RWPE1 (cell line): ENCODE measurements at regions not wholly inside any gene's neighbourhood (a gene's known extent, or its start where the extent isn't known, plus 50 kb on each side); places are given as distances from the start of the nearest gene placed in this dataset.

Experiments used
- CTCF ChIA-PET: fragments of 350-600 bp; sonication (Branson Sonifier 250); formaldehyde crosslinking; extraction: SDS; loops from one replicate; lab custom pipeline; 2021; lab: Yijun Ruan, JAX
- POLR2A ChIA-PET: fragments of 400-600 bp; formaldehyde crosslinking; extraction: SDS; loops from one replicate; lab custom pipeline; 2020; ENCODE audit warnings: antibody characterized with exemption; ENCODE audit not compliant: low non-redundant PET; lab: Yijun Ruan, JAX
- DNase-seq: peaks from one replicate; pipeline ENCODE4 v3.0.0; 2012; ENCODE audit warnings: low spot score
- H3K27ac ChIP-seq: fragments of 450-650 bp; 2 replicates; pipeline ENCODE4 v1.5.1; 2017
- CTCF ChIP-seq: fragments of 450-650 bp; conservative IDR thresholded peaks from 2 replicates; pipeline ENCODE4 v1.5.1; 2017; ENCODE audit warnings: low read depth, mild to moderate bottlenecking

- ChIA-PET POLR2A (no interaction called here), CTCF (interaction anchor here (0.6 kb wide), 2 partner anchors 273 to 277 kb away, joined by 3 to 5 read pairs; no protein-coding TSS in a partner anchor)
- no peak for DNase-seq
- no peak overlapping the region for H3K27ac ChIP-seq
- TF ChIP-seq CTCF: no peak
Observed at GRCh38 chr4:32196950-32197688, 1477.0 kb downstream of the PCDH7 start.

GRCh38 chr4:32199639-32200038 lies 1479.5 kb downstream of the PCDH7 start:
- POLR2A ChIA-PET: no interaction called here
- CTCF ChIA-PET: interaction anchor here (0.7 kb wide), 1 partner anchor 228 kb away, joined by 3 read pairs; no protein-coding TSS in a partner anchor
- TF ChIP-seq CTCF: no peak
- DNase-seq: no peak
- H3K27ac ChIP-seq: no peak overlapping the region

- CTCF ChIA-PET: interaction anchor here (0.6 kb wide), 1 partner anchor 519 kb away, joined by 4 read pairs; no protein-coding TSS in a partner anchor
Observed at GRCh38 chr4:32203340-32203739, 1483.2 kb downstream of the PCDH7 start.

GRCh38 chr4:32206756-32207155 lies 1486.6 kb downstream of the PCDH7 start:
- CTCF ChIA-PET: no interaction called here
- no peak for TF ChIP-seq CTCF
- no peak overlapping the region for H3K27ac ChIP-seq
- POLR2A ChIA-PET: no interaction called here
- DNase-seq: no peak

More at GRCh38 chr4:32203340-32203739, 1483.2 kb downstream of the PCDH7 start:
- no peak overlapping the region for H3K27ac ChIP-seq
- POLR2A ChIA-PET: no interaction called here
- DNase-seq: no peak
- no peak for TF ChIP-seq CTCF

GRCh38 chr4:32207456-32207855 lies 1487.3 kb downstream of the PCDH7 start:
- CTCF ChIA-PET: no interaction called here
- POLR2A ChIA-PET: no interaction called here
- DNase-seq: no peak
- TF ChIP-seq CTCF: no peak
- no peak overlapping the region for H3K27ac ChIP-seq

- CTCF ChIA-PET: interaction anchor here (0.6 kb wide), 2 partner anchors 359 to 526 kb away, joined by 3 read pairs; no protein-coding TSS in a partner anchor
- DNase-seq: no peak
- H3K27ac ChIP-seq: no peak overlapping the region
- no peak for TF ChIP-seq CTCF
- POLR2A ChIA-PET: no interaction called here
Observed at GRCh38 chr4:32215277-32215676, 1495.1 kb downstream of the PCDH7 start.
